ENCODE measurements at regions not wholly inside any gene's neighbourhood (a gene's known extent, or its start where the extent isn't known, plus 50 kb on each side); places are given as distances from the start of the nearest gene placed in this dataset.

- no peak overlapping the region for H3K4me3 ChIP-seq (replicated peaks; ENCODE audit: low read depth, low read length)
- no peak for DNase-seq (ENCODE audit: extremely low read depth, low read depth)
- TF ChIP-seq CTCF (IDR thresholded peaks at IDR 0.05; ENCODE audit: low read depth, low read length, missing control alignments): no peak
These were observed 626.8 kb upstream of the ARID1B start for GRCh38 chr6:156150391-156150790.

GRCh38 chr6:156146891-156147290 lies 630.3 kb upstream of the ARID1B start:
- no peak overlapping the region for H3K4me3 ChIP-seq (replicated peaks; ENCODE audit: low read depth, low read length)
- TF ChIP-seq CTCF (IDR thresholded peaks at IDR 0.05; ENCODE audit: low read depth, low read length, missing control alignments): no peak
- no peak for DNase-seq (ENCODE audit: extremely low read depth, low read depth)

GRCh38 chr6:156131221-156131903 lies 645.8 kb upstream of the ARID1B start:
- DNase-seq (ENCODE audit: extremely low read depth, low read depth): no peak
- H3K4me3 ChIP-seq (replicated peaks; ENCODE audit: low read depth, low read length): no peak overlapping the region
- no peak for TF ChIP-seq CTCF (IDR thresholded peaks at IDR 0.05; ENCODE audit: low read depth, low read length, missing control alignments)

- no peak for TF ChIP-seq CTCF (IDR thresholded peaks at IDR 0.05; ENCODE audit: low read depth, low read length, missing control alignments)
These were observed 650.6 kb upstream of the ARID1B start for GRCh38 chr6:156126535-156126934.

GRCh38 chr6:156125844-156126243 lies 651.3 kb upstream of the ARID1B start:
- no peak overlapping the region for H3K4me3 ChIP-seq (replicated peaks; ENCODE audit: low read depth, low read length)
- no peak for DNase-seq (ENCODE audit: extremely low read depth, low read depth)
- TF ChIP-seq CTCF (IDR thresholded peaks at IDR 0.05; ENCODE audit: low read depth, low read length, missing control alignments): no peak

More at GRCh38 chr6:156126535-156126934, 650.6 kb upstream of the ARID1B start:
- H3K4me3 ChIP-seq (replicated peaks; ENCODE audit: low read depth, low read length): no peak overlapping the region
- no peak for DNase-seq (ENCODE audit: extremely low read depth, low read depth)

GRCh38 chr6:156123731-156124130 lies 653.4 kb upstream of the ARID1B start:
- H3K4me3 ChIP-seq (replicated peaks; ENCODE audit: low read depth, low read length): no peak overlapping the region
- no peak for DNase-seq (ENCODE audit: extremely low read depth, low read depth)
- no peak for TF ChIP-seq CTCF (IDR thresholded peaks at IDR 0.05; ENCODE audit: low read depth, low read length, missing control alignments)

- no peak overlapping the region for H3K4me3 ChIP-seq (replicated peaks; ENCODE audit: low read depth, low read length)
- no peak for DNase-seq (ENCODE audit: extremely low read depth, low read depth)
- no peak for TF ChIP-seq CTCF (IDR thresholded peaks at IDR 0.05; ENCODE audit: low read depth, low read length, missing control alignments)
These were observed 655.2 kb upstream of the ARID1B start for GRCh38 chr6:156121973-156122372.
